Naive thymus-derived CD4-positive, alpha-beta T cell (primary cell): ENCODE measurements at regions not wholly inside any gene's neighbourhood (a gene's known extent, or its start where the extent isn't known, plus 50 kb on each side); places are given as distances from the start of the nearest gene placed in this dataset.

Source experiments
- ATAC-seq: fragments of 150-1000 bp; cut with Tn5 transposase; 2 replicates; pipeline ENCODE4 v1.10.0; 2021; ENCODE audit warnings: mild to moderate bottlenecking, moderate library complexity
- CTCF ChIA-PET: fragments of 350-600 bp; sonication (Branson Sonifier 250); formaldehyde crosslinking; loops from one replicate; lab custom pipeline; 2021; ENCODE audit warnings: antibody characterized with exemption; lab: Charles Lee
- POLR2A ChIA-PET: fragments of 350-600 bp; sonication (Branson Sonifier 250); formaldehyde crosslinking; loops from one replicate; lab custom pipeline; 2021; ENCODE audit warnings: antibody characterized with exemption, inconsistent platforms; lab: Charles Lee
- DNase-seq, 9 donors: peaks; one replicate each; pipeline versions ENCODE4 v3.0.0 to v3.0.0-alpha.2; 2020 to 2022; ENCODE audit warnings: mixed read lengths in 1 of 9
- H3K27ac ChIP-seq: one replicate; pipeline ENCODE4 v1.7.0; 2013; ENCODE audit warnings: mild to moderate bottlenecking, low read depth, low read length, moderate library complexity
- H3K27me3 ChIP-seq, 2 donors: one replicate each; pipeline ENCODE4 v1.7.0; 2013; ENCODE audit warnings: low read length in 2 of 2, mild to moderate bottlenecking in 2 of 2, moderate library complexity in 2 of 2; ENCODE audit not compliant: control insufficient read depth in 2 of 2, insufficient read depth in 2 of 2
- H3K36me3 ChIP-seq, 3 experiments: 1 replicate in 2 of 3; 2 replicates in 1 of 3; pipeline ENCODE4 v1.7.0; 2013; ENCODE audit warnings: low read length in 3 of 3, mild to moderate bottlenecking in 3 of 3, moderate library complexity in 1 of 3; ENCODE audit not compliant: insufficient read depth in 3 of 3, control insufficient read depth in 2 of 3
- H3K4me1 ChIP-seq, 2 donors: one replicate each; pipeline ENCODE4 v1.7.0; 2013; ENCODE audit warnings: low read length in 2 of 2, mild to moderate bottlenecking in 2 of 2, moderate library complexity in 1 of 2; ENCODE audit not compliant: control insufficient read depth in 2 of 2, insufficient read depth in 2 of 2
- H3K4me3 ChIP-seq: 2 replicates; pipeline ENCODE4 v1.7.0; 2013; ENCODE audit warnings: mild to moderate bottlenecking, low read length
- H3K9me3 ChIP-seq, 3 experiments: 1 replicate in 2 of 3; 2 replicates in 1 of 3; pipeline ENCODE4 v1.7.0; 2013; ENCODE audit warnings: low read length in 3 of 3; ENCODE audit not compliant: control insufficient read depth in 2 of 3
- H3K27ac Mint-ChIP-seq, 9 donors: one replicate each; pipeline ENCODE4 v1.8.0; 2020 to 2022; ENCODE audit warnings: mixed read lengths in 9 of 9, mild to moderate bottlenecking in 8 of 9, moderate library complexity in 5 of 9, inconsistent platforms in 2 of 9
- H3K27me3 Mint-ChIP-seq, 5 donors: one replicate each; pipeline ENCODE4 v1.8.0; 2021 to 2022; ENCODE audit warnings: mixed read lengths in 5 of 5, mild to moderate bottlenecking in 1 of 5
- H3K36me3 Mint-ChIP-seq, 5 donors: one replicate each; pipeline ENCODE4 v1.8.0; 2020 to 2022; ENCODE audit warnings: mixed read lengths in 5 of 5, mild to moderate bottlenecking in 3 of 5, inconsistent platforms in 1 of 5
- H3K4me1 Mint-ChIP-seq, 7 donors: one replicate each; pipeline ENCODE4 v1.8.0; 2020 to 2022; ENCODE audit warnings: mixed read lengths in 7 of 7, mild to moderate bottlenecking in 3 of 7, inconsistent platforms in 1 of 7
- H3K4me3 Mint-ChIP-seq, 10 donors: one replicate each; pipeline ENCODE4 v1.8.0; 2020 to 2022; ENCODE audit warnings: mild to moderate bottlenecking in 10 of 10, mixed read lengths in 10 of 10, moderate library complexity in 6 of 10, inconsistent platforms in 2 of 10
- H3K9me3 Mint-ChIP-seq, 11 donors: one replicate each; pipeline ENCODE4 v1.8.0; 2020 to 2022; ENCODE audit warnings: mixed read lengths in 11 of 11, mild to moderate bottlenecking in 4 of 11, inconsistent platforms in 1 of 11, moderate library complexity in 1 of 11
- intact Hi-C, 2 donors: fragments of 100-400 bp; cut with micrococcal nuclease; formaldehyde crosslinking; loops; one replicate each; pipeline ENCODE4 v1.15.1; 2023

GRCh38 chr6:150715133-150715532, 115.4 kb downstream of the PLEKHG1 start:
- Mint-ChIP-seq H3K4me3 (no peak overlapping the region), H3K4me1 (no peaks in the 10 kb centered on the region), H3K27me3 (peaks cover 0 to 13% (median 4%) of the 10 kb centered on the region in 5 donors), H3K36me3 (no peaks in the 10 kb centered on the region), H3K9me3 (no peaks in the 10 kb centered on the region), H3K27ac (no peak overlapping the region)
- no peak for DNase-seq
- Histone ChIP-seq H3K27me3 (no peaks in the 10 kb centered on the region), H3K9me3 (no peaks in the 10 kb centered on the region), H3K27ac (no peak overlapping the region), H3K36me3 (no peaks in the 10 kb centered on the region), H3K4me1 (no peaks in the 10 kb centered on the region), H3K4me3 (no peak overlapping the region)
- intact Hi-C loops, result no loop called here
- ChIA-PET CTCF (no interaction called here), POLR2A (no interaction called here)
- ATAC-seq, result no peak

- peaks cover 2 to 12% (median 5%) of the 10 kb centered on the region in 7 donors for H3K4me1 Mint-ChIP-seq
- H3K27me3 Mint-ChIP-seq, result peaks cover 0 to 16% (median 9%) of the 10 kb centered on the region in 5 donors
- H3K4me1 ChIP-seq, result no peaks in the 10 kb centered on the region
- no peak overlapping the region for H3K4me3 ChIP-seq
- DNase-seq (no peak), ATAC-seq (no peak)
- no peak overlapping the region for H3K4me3 Mint-ChIP-seq
- H3K36me3 ChIP-seq, result no peaks in the 10 kb centered on the region
- H3K27me3 ChIP-seq, result no peaks in the 10 kb centered on the region
- ChIA-PET CTCF (no interaction called here), POLR2A (no interaction called here)
- intact Hi-C loops, result no loop called here
- no peak overlapping the region for H3K27ac Mint-ChIP-seq
- no peaks in the 10 kb centered on the region for H3K9me3 ChIP-seq
- H3K36me3 Mint-ChIP-seq, result no peaks in the 10 kb centered on the region
- no peaks in the 10 kb centered on the region for H3K9me3 Mint-ChIP-seq
- no peak overlapping the region for H3K27ac ChIP-seq
These were observed 117.7 kb downstream of the PLEKHG1 start for GRCh38 chr6:150717419-150717818.

GRCh38 chr6:150719099-150719766, 119.5 kb downstream of the PLEKHG1 start:
- Mint-ChIP-seq H3K4me1 (peaks cover 2 to 12% (median 5%) of the 10 kb centered on the region in 7 donors), H3K9me3 (no peaks in the 10 kb centered on the region), H3K27me3 (peaks cover 6 to 22% (median 10%) of the 10 kb centered on the region in 5 donors), H3K27ac (no peak overlapping the region), H3K4me3 (no peak overlapping the region), H3K36me3 (no peaks in the 10 kb centered on the region)
- no peak for DNase-seq
- no peaks in the 10 kb centered on the region for H3K4me1 ChIP-seq
- no peaks in the 10 kb centered on the region for H3K27me3 ChIP-seq
- ChIA-PET POLR2A (no interaction called here), CTCF (no interaction called here)
- intact Hi-C loops, result no loop called here
- H3K4me3 ChIP-seq, result no peak overlapping the region
- H3K27ac ChIP-seq, result no peak overlapping the region
- no peaks in the 10 kb centered on the region for H3K9me3 ChIP-seq
- H3K36me3 ChIP-seq, result no peaks in the 10 kb centered on the region
- ATAC-seq, result no peak

- H3K4me3 Mint-ChIP-seq, result no peak overlapping the region
- Histone ChIP-seq H3K4me1 (no peaks in the 10 kb centered on the region), H3K9me3 (no peaks in the 10 kb centered on the region), H3K27me3 (no peaks in the 10 kb centered on the region), H3K36me3 (no peaks in the 10 kb centered on the region), H3K4me3 (no peak overlapping the region), H3K27ac (no peak overlapping the region)
- peaks cover 6 to 22% (median 10%) of the 10 kb centered on the region in 5 donors for H3K27me3 Mint-ChIP-seq
- ATAC-seq (no peak), DNase-seq (no peak)
- no peak overlapping the region for H3K27ac Mint-ChIP-seq
- POLR2A ChIA-PET, result no interaction called here
- no peaks in the 10 kb centered on the region for H3K9me3 Mint-ChIP-seq
- CTCF ChIA-PET, result no interaction called here
- no peaks in the 10 kb centered on the region for H3K36me3 Mint-ChIP-seq
- intact Hi-C loops, result no loop called here
- H3K4me1 Mint-ChIP-seq, result peaks cover 2 to 12% (median 5%) of the 10 kb centered on the region in 7 donors
These were observed 120.1 kb downstream of the PLEKHG1 start for GRCh38 chr6:150719831-150720230.

- Histone ChIP-seq H3K9me3 (no peaks in the 10 kb centered on the region), H3K4me3 (no peak overlapping the region), H3K4me1 (no peaks in the 10 kb centered on the region), H3K27me3 (no peaks in the 10 kb centered on the region), H3K27ac (no peak overlapping the region), H3K36me3 (no peaks in the 10 kb centered on the region)
- Mint-ChIP-seq H3K9me3 (peaks cover 0 to 4% (median 0%) of the 10 kb centered on the region in 11 donors), H3K4me1 (peaks cover 2 to 12% (median 5%) of the 10 kb centered on the region in 7 donors), H3K36me3 (no peaks in the 10 kb centered on the region), H3K27ac (no peak overlapping the region), H3K4me3 (no peak overlapping the region), H3K27me3 (peaks cover 10 to 27% (median 15%) of the 10 kb centered on the region in 5 donors)
- intact Hi-C loops, result no loop called here
- DNase-seq, result no peak
- ChIA-PET CTCF (no interaction called here), POLR2A (no interaction called here)
- ATAC-seq, result peak; percentile 48
These were observed 121.1 kb downstream of the PLEKHG1 start for GRCh38 chr6:150720774-150721233.

- CTCF ChIA-PET, result no interaction called here
- peaks cover 0 to 4% (median 0%) of the 10 kb centered on the region in 11 donors for H3K9me3 Mint-ChIP-seq
These were observed 122.0 kb downstream of the PLEKHG1 start for GRCh38 chr6:150721418-150722266.

More at GRCh38 chr6:150721418-150722266, 122.0 kb downstream of the PLEKHG1 start:
- H3K27ac Mint-ChIP-seq, result peak overlapping the region in 1 of 9 donors; percentile 60
- no peak overlapping the region for H3K4me3 ChIP-seq
- H3K27me3 ChIP-seq, result no peaks in the 10 kb centered on the region
- POLR2A ChIA-PET, result no interaction called here
- no peaks in the 10 kb centered on the region for H3K4me1 ChIP-seq
- no peak overlapping the region for H3K4me3 Mint-ChIP-seq
- DNase-seq, result no peak
- H3K36me3 Mint-ChIP-seq, result no peaks in the 10 kb centered on the region
- H3K27me3 Mint-ChIP-seq, result peaks cover 10 to 29% (median 15%) of the 10 kb centered on the region in 5 donors
- peaks cover 2 to 12% (median 5%) of the 10 kb centered on the region in 7 donors for H3K4me1 Mint-ChIP-seq
- intact Hi-C loops, result no loop called here
- ATAC-seq, result no peak
- H3K9me3 ChIP-seq, result no peaks in the 10 kb centered on the region
- H3K36me3 ChIP-seq, result no peaks in the 10 kb centered on the region
- no peak overlapping the region for H3K27ac ChIP-seq
